ENCODE measurements at regions not wholly inside any gene's neighbourhood (a gene's known extent, or its start where the extent isn't known, plus 50 kb on each side); places are given as distances from the start of the nearest gene placed in this dataset.

DNA sequence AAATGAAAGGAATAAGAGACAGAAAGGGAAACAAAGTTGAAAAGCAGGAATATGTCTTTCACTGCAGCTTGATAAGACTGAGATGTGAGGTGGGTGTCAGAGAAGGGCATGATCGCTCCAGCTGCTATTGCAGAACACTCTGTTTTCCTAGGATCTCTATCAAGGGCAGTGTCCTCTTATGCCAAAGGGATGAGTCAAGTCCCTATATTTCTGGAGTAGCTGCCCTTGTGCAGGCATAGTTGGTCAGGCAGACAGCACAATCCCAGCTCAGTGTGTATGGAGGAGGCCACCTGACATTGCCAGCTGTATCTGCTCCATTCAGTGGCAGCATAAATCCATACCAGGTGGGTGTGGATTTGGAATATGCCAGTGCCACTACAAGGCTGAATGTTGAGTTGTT lies 101.6 kb downstream of the DAD1 start:
- Histone ChIP-seq H3K4me2 (no peak overlapping the region), H3K4me1 (no peaks in the 10 kb centered on the region), H3K27ac (no peak overlapping the region), H3K9me3 (no peaks in the 10 kb centered on the region), H3K4me3 (no peak overlapping the region)
- TF ChIP-seq MAFK (IDR thresholded peaks at IDR 0.05; ENCODE audit: partially characterized antibody) (no peak), ZC3H11A (IDR thresholded peaks at IDR 0.05) (no peak)
- WGBS (ENCODE audit: missing lambda C conversion rate) = 71% methylated on average over 1 of the region's 1 CpG
- CTCF ChIA-PET = interaction anchor here (1.0 to 1.3 kb wide), 3 partner anchors 14 to 103 kb away, joined by 3 read pairs; no protein-coding TSS in a partner anchor
- no peak for ATAC-seq
- no peak for FAIRE-seq
- no peak for DNase-seq (ENCODE audit: low read depth in 1 of 2, low spot score in 1 of 2)
- POLR2A ChIA-PET = no interaction called here

DNA sequence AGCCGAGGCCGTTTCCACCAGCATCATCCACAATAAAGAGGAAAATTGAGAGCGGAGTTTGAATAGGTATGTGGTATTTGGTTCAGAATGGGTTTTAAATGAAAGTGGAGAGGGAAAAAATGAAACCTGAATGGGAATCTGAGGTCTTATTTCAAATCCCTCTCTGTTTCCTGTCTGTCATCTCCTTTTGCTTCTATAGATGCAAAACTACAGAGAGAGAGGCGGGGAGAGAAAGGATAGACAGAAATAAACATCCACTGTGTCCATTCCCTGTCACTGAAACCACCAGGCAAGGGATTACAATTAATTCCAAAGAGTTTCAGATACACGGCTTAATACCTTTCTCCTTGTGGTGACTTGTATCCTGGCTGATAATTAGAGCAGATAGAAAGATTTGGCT lies 102.3 kb downstream of the DAD1 start:
- Histone ChIP-seq H3K9me3 (no peaks in the 10 kb centered on the region), H3K4me1 (no peaks in the 10 kb centered on the region), H3K27ac (no peak overlapping the region), H3K4me3 (no peak overlapping the region), H3K4me2 (no peak overlapping the region)
- ChIA-PET CTCF (interaction anchor here (1.0 to 2.1 kb wide), 3 partner anchors 30 to 103 kb away, joined by 3 to 7 read pairs (median 3); no protein-coding TSS in a partner anchor), POLR2A (no interaction called here)
- DNase-seq (ENCODE audit: low read depth in 1 of 2, low spot score in 1 of 2) (no peak), ATAC-seq (no peak), FAIRE-seq (no peak)
- TF ChIP-seq BHLHE40 (IDR thresholded peaks at IDR 0.05; ENCODE audit: low read depth, low read length) (no peak), ESRRA (IDR thresholded peaks at IDR 0.05; ENCODE audit: borderline replicate concordance, low read length) (no peak), CHD4 (IDR thresholded peaks at IDR 0.05; ENCODE audit: borderline replicate concordance) (no peak), RFX5 (IDR thresholded peaks at IDR 0.05) (no peak)
- TF ChIP-seq, protein P1, sequence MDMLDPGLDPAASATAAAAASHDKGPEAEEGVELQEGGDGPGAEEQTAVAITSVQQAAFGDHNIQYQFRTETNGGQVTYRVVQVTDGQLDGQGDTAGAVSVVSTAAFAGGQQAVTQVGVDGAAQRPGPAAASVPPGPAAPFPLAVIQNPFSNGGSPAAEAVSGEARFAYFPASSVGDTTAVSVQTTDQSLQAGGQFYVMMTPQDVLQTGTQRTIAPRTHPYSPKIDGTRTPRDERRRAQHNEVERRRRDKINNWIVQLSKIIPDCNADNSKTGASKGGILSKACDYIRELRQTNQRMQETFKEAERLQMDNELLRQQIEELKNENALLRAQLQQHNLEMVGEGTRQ (IDR thresholded peaks at IDR 0.05) = no peak
- 50% methylated on average over 5 of the region's 5 CpGs for WGBS (ENCODE audit: missing lambda C conversion rate)

DNA sequence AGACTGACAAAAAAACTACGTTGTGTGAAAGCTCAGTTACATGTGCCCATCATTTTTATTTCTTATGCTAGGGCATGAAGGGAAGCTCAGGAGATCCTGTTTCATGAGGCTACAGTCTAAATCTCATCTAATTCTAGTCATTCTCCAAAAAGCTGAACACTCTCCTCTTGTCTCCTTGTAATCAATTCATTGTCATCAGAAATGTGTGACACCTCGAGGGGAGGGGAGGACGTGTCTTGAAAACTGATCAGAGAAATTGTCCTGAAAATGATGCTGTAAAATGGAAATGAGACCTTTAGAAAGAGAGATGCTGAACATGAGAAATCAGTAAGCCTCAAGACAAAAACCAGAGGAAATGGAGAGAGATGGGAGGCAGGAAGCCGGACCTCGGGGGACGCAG lies 103.4 kb downstream of the DAD1 start:
- ChIA-PET CTCF (interaction anchor here (1.6 to 2.2 kb wide), 4 partner anchors 13 to 95 kb away, joined by 4 to 7 read pairs (median 6); no protein-coding TSS in a partner anchor), POLR2A (no interaction called here)
- no peak overlapping the region for H3K4me3 ChIP-seq
- no peaks in the 10 kb centered on the region for H3K4me1 ChIP-seq
- FAIRE-seq (no peak), DNase-seq (ENCODE audit: low read depth in 1 of 2, low spot score in 1 of 2) (no peak), ATAC-seq (no peak)
- 33% methylated on average over 6 of the region's 6 CpGs for WGBS (ENCODE audit: missing lambda C conversion rate)
- TF ChIP-seq POLR2AphosphoS2 (conservative IDR thresholded peaks at IDR 0.05; ENCODE audit: low read length) (no peak), RNF2 (IDR thresholded peaks at IDR 0.05; ENCODE audit: borderline replicate concordance, low read depth) (no peak), NPAS2 (CRISPR knock-in tag; IDR thresholded peaks at IDR 0.05; ENCODE audit: borderline replicate concordance) (no peak), FOSB (CRISPR knock-in tag; IDR thresholded peaks at IDR 0.05) (no peak)
- H3K27ac ChIP-seq = no peak overlapping the region
- no peak overlapping the region for H3K4me2 ChIP-seq
- no peaks in the 10 kb centered on the region for H3K9me3 ChIP-seq

DNA sequence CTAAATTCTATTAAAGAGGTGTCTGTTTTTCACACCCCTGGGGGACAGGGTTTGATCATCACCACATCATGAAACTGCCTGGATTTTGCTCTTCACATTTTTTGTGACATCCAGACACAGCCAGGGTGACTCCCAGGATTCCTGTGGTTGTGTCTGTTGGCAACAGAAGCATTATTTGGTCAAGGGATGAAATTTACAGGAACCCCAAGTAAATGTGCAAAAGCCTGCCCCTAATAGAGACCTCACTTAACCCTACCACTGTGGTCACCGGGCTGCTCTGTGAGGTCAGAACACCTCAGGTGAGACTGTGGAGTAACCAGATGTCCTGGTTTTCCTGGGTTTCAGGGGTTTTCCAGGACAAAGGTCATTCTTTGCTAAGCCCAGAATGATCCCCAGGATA lies 103.8 kb downstream of the DAD1 start:
- FAIRE-seq (no peak), ATAC-seq (no peak), DNase-seq (ENCODE audit: low read depth in 1 of 2, low spot score in 1 of 2) (no peak)
- Histone ChIP-seq H3K27ac (no peak overlapping the region), H3K4me3 (no peak overlapping the region), H3K4me2 (no peak overlapping the region), H3K4me1 (no peaks in the 10 kb centered on the region), H3K9me3 (no peaks in the 10 kb centered on the region)
- CTCF ChIA-PET = interaction anchor here (0.7 to 2.2 kb wide), 8 partner anchors 12 to 110 kb away, joined by 3 to 7 read pairs (median 4); no protein-coding TSS in a partner anchor
- no peak for TF ChIP-seq HOXB5 (CRISPR knock-in tag; IDR thresholded peaks at IDR 0.05)
- TF ChIP-seq CBX2 (IDR thresholded peaks at IDR 0.05; ENCODE audit: borderline replicate concordance, low read depth) = no peak
- TF ChIP-seq EHF (CRISPR knock-in tag; IDR thresholded peaks at IDR 0.05) = no peak
- TF ChIP-seq NPAS2 (CRISPR knock-in tag; IDR thresholded peaks at IDR 0.05; ENCODE audit: borderline replicate concordance) = no peak
- TF ChIP-seq, protein P1 (IDR thresholded peaks at IDR 0.05) = no peak
- TF ChIP-seq CHD4 (IDR thresholded peaks at IDR 0.05; ENCODE audit: borderline replicate concordance) = no peak
- no peak for TF ChIP-seq ZSCAN20 (CRISPR knock-in tag; IDR thresholded peaks at IDR 0.05)
- TF ChIP-seq MYC (IDR thresholded peaks at IDR 0.05; ENCODE audit: borderline replicate concordance, low read length) = no peak
- TF ChIP-seq, protein P2, sequence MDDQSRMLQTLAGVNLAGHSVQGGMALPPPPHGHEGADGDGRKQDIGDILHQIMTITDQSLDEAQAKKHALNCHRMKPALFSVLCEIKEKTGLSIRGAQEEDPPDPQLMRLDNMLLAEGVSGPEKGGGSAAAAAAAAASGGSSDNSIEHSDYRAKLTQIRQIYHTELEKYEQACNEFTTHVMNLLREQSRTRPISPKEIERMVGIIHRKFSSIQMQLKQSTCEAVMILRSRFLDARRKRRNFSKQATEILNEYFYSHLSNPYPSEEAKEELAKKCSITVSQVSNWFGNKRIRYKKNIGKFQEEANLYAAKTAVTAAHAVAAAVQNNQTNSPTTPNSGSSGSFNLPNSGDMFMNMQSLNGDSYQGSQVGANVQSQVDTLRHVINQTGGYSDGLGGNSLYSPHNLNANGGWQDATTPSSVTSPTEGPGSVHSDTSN (IDR thresholded peaks at IDR 0.05) = no peak
- no peak for TF ChIP-seq ZC3H11A (IDR thresholded peaks at IDR 0.05)
- no peak for TF ChIP-seq RCOR1 (IDR thresholded peaks at IDR 0.05; ENCODE audit: low read depth, low read length)
- no peak for TF ChIP-seq HOXA7 (CRISPR knock-in tag; IDR thresholded peaks at IDR 0.05)
- no peak for TF ChIP-seq ZNF302 (CRISPR knock-in tag; IDR thresholded peaks at IDR 0.05)
- no peak for TF ChIP-seq EHMT2 (IDR thresholded peaks at IDR 0.05; ENCODE audit: low read depth)
- no peak for TF ChIP-seq JUNB (IDR thresholded peaks at IDR 0.05)
- TF ChIP-seq GATA3 (IDR thresholded peaks at IDR 0.05; ENCODE audit: borderline replicate concordance) = no peak
- no peak for TF ChIP-seq ESRRA (IDR thresholded peaks at IDR 0.05; ENCODE audit: borderline replicate concordance, low read length)
- no peak for TF ChIP-seq HEYL (CRISPR knock-in tag; IDR thresholded peaks at IDR 0.05)
- POLR2A ChIA-PET = no interaction called here
- 0% methylated on average over 1 of the region's 1 CpG for WGBS (ENCODE audit: missing lambda C conversion rate)
